ENCODE measurements at regions not wholly inside any gene's neighbourhood (a gene's known extent, or its start where the extent isn't known, plus 50 kb on each side); places are given as distances from the start of the nearest gene placed in this dataset.

GRCh38 chr2:156157670-156158069 lies 174.9 kb downstream of the NR4A2 start:
- no peak for DNase-seq (ENCODE audit: low spot score)
- TF ChIP-seq, protein P1, sequence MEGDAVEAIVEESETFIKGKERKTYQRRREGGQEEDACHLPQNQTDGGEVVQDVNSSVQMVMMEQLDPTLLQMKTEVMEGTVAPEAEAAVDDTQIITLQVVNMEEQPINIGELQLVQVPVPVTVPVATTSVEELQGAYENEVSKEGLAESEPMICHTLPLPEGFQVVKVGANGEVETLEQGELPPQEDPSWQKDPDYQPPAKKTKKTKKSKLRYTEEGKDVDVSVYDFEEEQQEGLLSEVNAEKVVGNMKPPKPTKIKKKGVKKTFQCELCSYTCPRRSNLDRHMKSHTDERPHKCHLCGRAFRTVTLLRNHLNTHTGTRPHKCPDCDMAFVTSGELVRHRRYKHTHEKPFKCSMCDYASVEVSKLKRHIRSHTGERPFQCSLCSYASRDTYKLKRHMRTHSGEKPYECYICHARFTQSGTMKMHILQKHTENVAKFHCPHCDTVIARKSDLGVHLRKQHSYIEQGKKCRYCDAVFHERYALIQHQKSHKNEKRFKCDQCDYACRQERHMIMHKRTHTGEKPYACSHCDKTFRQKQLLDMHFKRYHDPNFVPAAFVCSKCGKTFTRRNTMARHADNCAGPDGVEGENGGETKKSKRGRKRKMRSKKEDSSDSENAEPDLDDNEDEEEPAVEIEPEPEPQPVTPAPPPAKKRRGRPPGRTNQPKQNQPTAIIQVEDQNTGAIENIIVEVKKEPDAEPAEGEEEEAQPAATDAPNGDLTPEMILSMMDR (IDR thresholded peaks at IDR 0.05; ENCODE audit: borderline replicate concordance, control extremely low read depth, extremely low read depth, insufficient read depth, missing control alignments), result no peak
- in situ Hi-C loops (cut with MboI; ENCODE audit: low sequenced_read_pairs, unreplicated experiment), result no loop called here

- no peak for DNase-seq (ENCODE audit: low spot score)
- in situ Hi-C loops (cut with MboI; ENCODE audit: low sequenced_read_pairs, unreplicated experiment), result no loop called here
- TF ChIP-seq, protein P1 (IDR thresholded peaks at IDR 0.05; ENCODE audit: borderline replicate concordance, control extremely low read depth, extremely low read depth, insufficient read depth, missing control alignments), result no peak
Observed at GRCh38 chr2:156156580-156156979, 175.9 kb downstream of the NR4A2 start.

- in situ Hi-C loops (cut with MboI; ENCODE audit: low sequenced_read_pairs, unreplicated experiment), result no loop called here
- TF ChIP-seq, protein P1 (IDR thresholded peaks at IDR 0.05; ENCODE audit: borderline replicate concordance, control extremely low read depth, extremely low read depth, insufficient read depth, missing control alignments), result no peak
- DNase-seq (ENCODE audit: low spot score), result no peak
Observed at GRCh38 chr2:156155319-156155718, 177.2 kb downstream of the NR4A2 start.

- in situ Hi-C loops (cut with MboI; ENCODE audit: low sequenced_read_pairs, unreplicated experiment), result no loop called here
- TF ChIP-seq, protein P1 (IDR thresholded peaks at IDR 0.05; ENCODE audit: borderline replicate concordance, control extremely low read depth, extremely low read depth, insufficient read depth, missing control alignments), result no peak
- DNase-seq (ENCODE audit: low spot score), result no peak
Observed at GRCh38 chr2:156151351-156151750, 181.2 kb downstream of the NR4A2 start.

DNA sequence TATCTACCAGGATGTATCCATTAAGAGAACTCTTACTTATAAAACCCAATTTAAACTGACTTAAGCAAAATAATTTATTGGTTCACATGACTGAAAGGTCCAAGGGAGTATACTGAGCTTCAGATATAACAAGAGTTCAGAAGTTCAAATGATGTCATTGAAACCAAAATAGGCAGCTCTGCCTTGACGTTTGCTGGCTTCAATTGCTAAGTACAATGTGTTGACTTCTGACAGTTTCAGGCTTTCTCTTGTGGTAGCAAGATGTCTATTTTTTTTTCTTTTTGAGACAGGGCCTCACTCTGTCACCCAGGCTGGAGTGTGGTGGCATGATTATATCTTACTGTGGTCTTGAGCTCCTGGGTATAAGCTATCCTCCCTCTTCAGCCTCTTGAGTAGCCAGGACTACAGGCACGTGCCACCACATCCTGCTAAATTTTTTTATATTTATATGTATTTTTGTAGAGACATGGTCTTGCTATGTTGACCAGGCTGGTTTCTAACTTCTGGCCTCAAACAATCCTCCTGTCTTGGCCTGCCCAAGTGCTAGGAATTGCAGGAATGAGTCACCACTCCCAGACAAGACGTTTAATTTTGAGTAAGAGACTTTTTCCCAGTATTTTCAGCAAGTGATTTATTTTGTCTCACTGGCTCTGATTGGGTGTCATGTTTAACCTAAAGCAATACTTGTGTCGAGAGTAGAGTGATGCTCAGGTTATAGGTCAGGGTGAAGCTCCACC lies 184.8 kb downstream of the NR4A2 start:
- in situ Hi-C loops (cut with MboI; ENCODE audit: low sequenced_read_pairs, unreplicated experiment), result no loop called here
- peak; percentile 22 for DNase-seq (ENCODE audit: low spot score)
- TF ChIP-seq, protein P1 (IDR thresholded peaks at IDR 0.05; ENCODE audit: borderline replicate concordance, control extremely low read depth, extremely low read depth, insufficient read depth, missing control alignments), result no peak

GRCh38 chr2:156145976-156146375 lies 186.5 kb downstream of the NR4A2 start:
- DNase-seq (ENCODE audit: low spot score), result no peak
- in situ Hi-C loops (cut with MboI; ENCODE audit: low sequenced_read_pairs, unreplicated experiment), result no loop called here
- TF ChIP-seq, protein P1 (IDR thresholded peaks at IDR 0.05; ENCODE audit: borderline replicate concordance, control extremely low read depth, extremely low read depth, insufficient read depth, missing control alignments), result no peak

Data from GM13976 (cell line).